Endothelial cell of umbilical vein (primary cell): ENCODE measurements at regions not wholly inside any gene's neighbourhood (a gene's known extent, or its start where the extent isn't known, plus 50 kb on each side); places are given as distances from the start of the nearest gene placed in this dataset.

Experiments used
- BruUV-seq: library from RNA; stranded (reverse); fragments of 400-500 nt; replicated peaks from 2 replicates; lab custom pipeline; 2021; lab: Mats Ljungman, UMichigan
- CTCF ChIA-PET: fragments of 300-600, 350-600 bp; sonication (Branson Sonifier 250); formaldehyde crosslinking; loops from one replicate; lab custom pipeline; 2021; ENCODE audit warnings: antibody characterized with exemption, inconsistent platforms; lab: Charles Lee
- POLR2A ChIA-PET: fragments of 300-600, 350-600 bp; sonication (Branson Sonifier 250); formaldehyde crosslinking; loops from one replicate; lab custom pipeline; 2021; ENCODE audit warnings: antibody characterized with exemption, inconsistent platforms; lab: Charles Lee
- DNase-seq: peaks from one replicate; pipeline ENCODE4 v3.0.0-alpha.2; 2011; ENCODE audit warnings: low read depth, low spot score
- FAIRE-seq: peaks from 2 replicates; lab custom pipeline; 2011; peaks lifted over from hg19 to GRCh38; lab: Jason Lieb, UNC
- H2AFZ ChIP-seq: 2 replicates; pipeline ENCODE4 v1.6.0; 2012; ENCODE audit warnings: low read depth, low read length, control low read depth, inconsistent platforms
- H3K27ac ChIP-seq: 2 replicates; pipeline ENCODE4 v1.5.1; 2011; ENCODE audit warnings: low read depth, mild to moderate bottlenecking, control low read depth, low read length, moderate library complexity; ENCODE audit not compliant: insufficient read depth
- H3K27me3 ChIP-seq, 2 experiments: 2 replicates each; pipeline versions ENCODE4 v1.6.0 to v1.6.1; 2011; ENCODE audit warnings: low read length in 2 of 2, mixed read lengths in 1 of 2; ENCODE audit not compliant: control insufficient read depth in 2 of 2, insufficient read depth in 2 of 2
- H3K36me3 ChIP-seq, 2 experiments: 2 replicates in 1 of 2; 3 replicates in 1 of 2; pipeline ENCODE4 v1.5.1; 2011; ENCODE audit warnings: low read length in 2 of 2, mild to moderate bottlenecking in 1 of 2, moderate library complexity in 1 of 2; ENCODE audit not compliant: control insufficient read depth in 2 of 2, insufficient read depth in 2 of 2; ENCODE audit errors: extremely low read depth in 1 of 2
- H3K4me1 ChIP-seq: 3 replicates; pipeline ENCODE4 v1.5.1; 2011; ENCODE audit warnings: mild to moderate bottlenecking, low read length; ENCODE audit not compliant: control insufficient read depth, insufficient read depth; ENCODE audit errors: extremely low read depth
- H3K4me2 ChIP-seq: 2 replicates; pipeline ENCODE4 v1.6.1; 2011; ENCODE audit warnings: low read length, control low read depth, mixed read lengths; ENCODE audit not compliant: insufficient read depth
- H3K4me3 ChIP-seq, 3 experiments: fragments of 200-600 bp in 1 of 3; sonication (generic), shearing (Covaris generic) in 1 of 3; replicated peaks in 1 of 3; 2 replicates each; pipeline ENCODE4 v1.5.1; 2011 to 2016; ENCODE audit warnings: control low read depth in 3 of 3, low read length in 3 of 3, mild to moderate bottlenecking in 2 of 3, inconsistent platforms in 1 of 3, low read depth in 1 of 3, moderate library complexity in 1 of 3; ENCODE audit not compliant: insufficient read depth in 1 of 3
- H3K79me2 ChIP-seq: 2 replicates; pipeline ENCODE4 v1.6.0; 2012; ENCODE audit warnings: low read length, inconsistent platforms; ENCODE audit not compliant: control insufficient read depth, insufficient read depth
- H3K9ac ChIP-seq: replicated peaks from 2 replicates; pipeline ENCODE3; 2011; ENCODE audit warnings: low read length, control low read depth; ENCODE audit not compliant: insufficient read depth; ENCODE audit errors: extremely low read depth
- H3K9me1 ChIP-seq: replicated peaks from 3 replicates; pipeline ENCODE4 v1.6.0; 2011; ENCODE audit warnings: mild to moderate bottlenecking, low read length; ENCODE audit not compliant: control insufficient read depth, insufficient read depth; ENCODE audit errors: extremely low read depth
- H3K9me3 ChIP-seq: replicated peaks from 2 replicates; pipeline ENCODE4 v1.5.1; 2012; ENCODE audit warnings: low read length, inconsistent platforms; ENCODE audit not compliant: control insufficient read depth, insufficient read depth
- H4K20me1 ChIP-seq: replicated peaks from 2 replicates; pipeline ENCODE3; 2011; ENCODE audit warnings: mild to moderate bottlenecking, low read length; ENCODE audit not compliant: control insufficient read depth, insufficient read depth; ENCODE audit errors: extremely low read depth
- CTCF ChIP-seq, 2 donors: IDR thresholded peaks; 1 replicate in 1 of 2; 2 replicates in 1 of 2; pipeline ENCODE4 v1.5.1; 2011; ENCODE audit warnings: low read length in 2 of 2, mild to moderate bottlenecking in 2 of 2, moderate library complexity in 2 of 2, control low read depth in 1 of 2, inconsistent platforms in 1 of 2, low read depth in 1 of 2; ENCODE audit not compliant: insufficient read depth in 1 of 2; ENCODE audit errors: extremely low read depth in 1 of 2
- EZH2 ChIP-seq: IDR thresholded peaks from 2 replicates; pipeline ENCODE4 v1.6.1; 2012; ENCODE audit warnings: borderline replicate concordance, low read depth, mild to moderate bottlenecking, moderate library complexity, low read length, inconsistent platforms; ENCODE audit not compliant: severe bottlenecking
- FOS ChIP-seq: IDR thresholded peaks from 2 replicates; pipeline ENCODE4 v1.6.1; 2011; ENCODE audit warnings: mild to moderate bottlenecking, low read length, moderate library complexity, borderline replicate concordance; ENCODE audit not compliant: insufficient read depth
- GATA2 ChIP-seq: IDR thresholded peaks from 2 replicates; pipeline ENCODE4 v1.7.0; 2011; ENCODE audit warnings: low read depth, mild to moderate bottlenecking, moderate library complexity, mixed read lengths, low read length; ENCODE audit not compliant: insufficient read length, insufficient read depth
- JUN ChIP-seq: IDR thresholded peaks from 2 replicates; pipeline ENCODE4 v1.6.1; 2011; ENCODE audit warnings: borderline replicate concordance, low read depth; ENCODE audit not compliant: insufficient read length, insufficient read depth
- MYC ChIP-seq: IDR thresholded peaks from one replicate; pipeline ENCODE4 v1.6.1; 2011; ENCODE audit warnings: mild to moderate bottlenecking, low read depth, low read length
- POLR2A ChIP-seq: IDR thresholded peaks from 2 replicates; pipeline ENCODE4 v1.6.1; 2012; ENCODE audit warnings: low read depth, mild to moderate bottlenecking, control low read depth, low read length
- POLR2AphosphoS5 ChIP-seq: IDR thresholded peaks from 2 replicates; pipeline ENCODE4 v1.6.1; 2012; ENCODE audit warnings: low read depth, mild to moderate bottlenecking, control low read depth, low read length, moderate library complexity; ENCODE audit not compliant: insufficient read depth
- dilution Hi-C: fragments of 300-500 bp; cut with MboI; formaldehyde crosslinking; loops from one replicate; pipeline ENCODE4 v1.15.0; 2019; ENCODE audit warnings: low sequenced_read_pairs; ENCODE audit not compliant: extremely low pct_ligation_motif_present
- intact Hi-C: fragments of 100-400 bp; cut with micrococcal nuclease; formaldehyde crosslinking; loops from one replicate; pipeline ENCODE4 v1.10.0; 2022
- TF ChIP-seq, protein P1 (sequence below): IDR thresholded peaks from 2 replicates; pipeline ENCODE4 v1.6.1; 2011; ENCODE audit not compliant: insufficient read depth, insufficient read length

GRCh38 chr6:3610921-3611320, 140.6 kb downstream of the PXDC1 start:
- peaks cover 5% of the 10 kb centered on the region for H3K4me1 ChIP-seq
- H3K79me2 ChIP-seq = no peaks in the 10 kb centered on the region
- DNase-seq (no peak), FAIRE-seq (no peak)
- TF ChIP-seq POLR2A (no peak), JUN (no peak), GATA2 (no peak), EZH2 (no peak), FOS (no peak), MYC (no peak), CTCF (IDR thresholded peaks at IDR 0.05; ENCODE audit: extremely low read depth in 1 of 2, insufficient read depth in 1 of 2, low read depth in 1 of 2, low read length in 2 of 2) (no peak), POLR2AphosphoS5 (no peak)
- TF ChIP-seq, protein P1, sequence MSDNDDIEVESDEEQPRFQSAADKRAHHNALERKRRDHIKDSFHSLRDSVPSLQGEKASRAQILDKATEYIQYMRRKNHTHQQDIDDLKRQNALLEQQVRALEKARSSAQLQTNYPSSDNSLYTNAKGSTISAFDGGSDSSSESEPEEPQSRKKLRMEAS = no peak
- H3K27ac ChIP-seq = no peak overlapping the region
- POLR2A ChIA-PET = no interaction called here
- H4K20me1 ChIP-seq = no peaks in the 10 kb centered on the region
- intact Hi-C loops = no loop called here
- no peak overlapping the region for H3K9ac ChIP-seq
- H3K9me3 ChIP-seq = no peaks in the 10 kb centered on the region
- H3K36me3 ChIP-seq = no peaks in the 10 kb centered on the region
- H3K27me3 ChIP-seq = peaks cover 4 to 9% of the 10 kb centered on the region in 2 experiments
- no peak overlapping the region for H2AFZ ChIP-seq
- no peak overlapping the region for H3K4me2 ChIP-seq
- H3K9me1 ChIP-seq = no peaks in the 10 kb centered on the region
- CTCF ChIA-PET = no interaction called here
- dilution Hi-C loops = no loop called here
- no TSS peak for BruUV-seq
- no peak overlapping the region for H3K4me3 ChIP-seq
